Heart left ventricle (tissue), 13 donors: ENCODE measurements at regions not wholly inside any gene's neighbourhood (a gene's known extent, or its start where the extent isn't known, plus 50 kb on each side); places are given as distances from the start of the nearest gene placed in this dataset.

ENCODE experiments used
- CTCF ChIP-seq, 12 donors: fragments of 200-600 bp; sonication (generic) in 4 of 12; IDR thresholded peaks; one replicate each; pipeline versions ENCODE4 v1.5.0 to v1.8.0; 2018 to 2022; ENCODE audit warnings: antibody characterized with exemption in 12 of 12, mild to moderate bottlenecking in 5 of 12
- POLR2A ChIP-seq, 2 donors: fragments of 450-650 bp; IDR thresholded peaks; one replicate each; pipeline ENCODE4 v1.6.1; 2017; ENCODE audit warnings: antibody characterized with exemption in 2 of 2, mild to moderate bottlenecking in 2 of 2, moderate library complexity in 2 of 2
- donor health status: ischemic (EF 13 %, LVEDD 7.1; RV severe dilation, severe dysfunction).
- donor health status: DM: no; HTN: yes; CAD: no.
- donor health status: DM: no; HTN: no; CAD: no.
- donor health status: ischemic (EF 25% LVEDD 6.9; RV normal size, moderate dysfunction).
- donor health status: ischemic (EF 25% LVEDD 5.7; RV mildly dilated, moderate dysfunction).
- donor health status: ischemic (EF 35%, LVEDD 5.7; RV mildly dilated, moderate dysfunction).
- donor health status: nonischemic (EF 11% LVEDD 7.7; RV severe dilation, severe dysfunction).
- donor health status: DM: yes; HTN: yes; CAD: no.
- donor health status: PGD.
- donor health status: ischemic (EF 29% LVEDD 5.4; RV normal size, mild dysfunction).
- donor health status: nonischemic (EF 23%, LVEDD 6.1; RV moderate dilation, normal function).

- TF ChIP-seq CTCF (IDR thresholded peaks at IDR 0.05) (no peak), POLR2A (IDR thresholded peaks at IDR 0.05) (no peak)
These were observed 138.9 kb upstream of the ITM2A start for GRCh38 chrX:79506001-79506400.
